Common myeloid progenitor, CD34-positive (primary cell): ENCODE measurements at regions not wholly inside any gene's neighbourhood (a gene's known extent, or its start where the extent isn't known, plus 50 kb on each side); places are given as distances from the start of the nearest gene placed in this dataset.

ENCODE experiments used
- CTCF ChIA-PET: fragments of 350-600 bp; sonication (Branson Sonifier 250); formaldehyde crosslinking; loops from one replicate; lab custom pipeline; 2021; ENCODE audit warnings: antibody characterized with exemption; lab: Charles Lee
- POLR2A ChIA-PET: fragments of 350-600 bp; sonication (Branson Sonifier 250); formaldehyde crosslinking; loops from one replicate; lab custom pipeline; 2021; ENCODE audit warnings: antibody characterized with exemption; lab: Charles Lee
- DNase-seq, 3 donors: peaks; one replicate each; pipeline versions ENCODE4 v3.0.0 to v3.0.0-alpha.2; 2013
- H3K27ac ChIP-seq, 2 experiments: 1 replicate in 1 of 2; 2 replicates in 1 of 2; pipeline ENCODE4 v1.7.0; 2013; ENCODE audit warnings: inconsistent platforms in 2 of 2, low read length in 2 of 2, mild to moderate bottlenecking in 2 of 2, low read depth in 1 of 2, moderate library complexity in 1 of 2; ENCODE audit not compliant: severe bottlenecking in 2 of 2, insufficient read depth in 1 of 2, poor library complexity in 1 of 2
- H3K27me3 ChIP-seq, 5 experiments: replicated peaks in 2 of 5; 1 replicate in 3 of 5; 2 replicates in 2 of 5; pipeline versions ENCODE4 v1.6.1 to v1.7.0; 2013; ENCODE audit warnings: low read length in 4 of 5, mild to moderate bottlenecking in 2 of 5, moderate library complexity in 2 of 5, inconsistent platforms in 1 of 5; ENCODE audit not compliant: insufficient read depth in 5 of 5, control insufficient read depth in 4 of 5
- H3K36me3 ChIP-seq, 4 experiments: 1 replicate in 2 of 4; 2 replicates in 2 of 4; pipeline versions ENCODE4 v1.6.1 to v1.7.0; 2013; ENCODE audit warnings: low read length in 3 of 4, control low read depth in 1 of 4, mild to moderate bottlenecking in 1 of 4; ENCODE audit not compliant: control insufficient read depth in 4 of 4, insufficient read depth in 4 of 4
- H3K4me1 ChIP-seq, 4 experiments: 1 replicate in 3 of 4; 2 replicates in 1 of 4; pipeline versions ENCODE4 v1.6.1 to v1.7.1; 2013; ENCODE audit warnings: low read length in 3 of 4, mild to moderate bottlenecking in 3 of 4, control low read depth in 1 of 4, inconsistent platforms in 1 of 4, moderate library complexity in 1 of 4; ENCODE audit not compliant: control insufficient read depth in 4 of 4, insufficient read depth in 4 of 4; ENCODE audit errors: control extremely low read depth in 1 of 4
- H3K4me3 ChIP-seq, 7 experiments: 1 replicate in 4 of 7; 2 replicates in 3 of 7; pipeline versions ENCODE4 v1.5.1 to v1.7.0; 2013; ENCODE audit warnings: mild to moderate bottlenecking in 7 of 7, low read length in 6 of 7, moderate library complexity in 6 of 7, inconsistent platforms in 2 of 7, low read depth in 2 of 7, control low read depth in 1 of 7; ENCODE audit not compliant: insufficient read depth in 4 of 7, control insufficient read depth in 1 of 7; ENCODE audit errors: extremely low read depth in 1 of 7
- H3K9me3 ChIP-seq, 5 experiments: 1 replicate in 4 of 5; 2 replicates in 1 of 5; pipeline versions ENCODE4 v1.6.1 to v1.7.1; 2013; ENCODE audit warnings: low read length in 4 of 5, mild to moderate bottlenecking in 2 of 5, inconsistent platforms in 1 of 5, low read depth in 1 of 5, moderate library complexity in 1 of 5; ENCODE audit not compliant: control insufficient read depth in 4 of 5, insufficient read depth in 2 of 5; ENCODE audit errors: control extremely low read depth in 1 of 5
- WGBS: methylation state at CpG from one replicate; pipeline ENCODE4 v1.1.5; 2013; ENCODE audit not compliant: insufficient coverage; 5-methylcytosine and 5-hydroxymethylcytosine counted together

DNA sequence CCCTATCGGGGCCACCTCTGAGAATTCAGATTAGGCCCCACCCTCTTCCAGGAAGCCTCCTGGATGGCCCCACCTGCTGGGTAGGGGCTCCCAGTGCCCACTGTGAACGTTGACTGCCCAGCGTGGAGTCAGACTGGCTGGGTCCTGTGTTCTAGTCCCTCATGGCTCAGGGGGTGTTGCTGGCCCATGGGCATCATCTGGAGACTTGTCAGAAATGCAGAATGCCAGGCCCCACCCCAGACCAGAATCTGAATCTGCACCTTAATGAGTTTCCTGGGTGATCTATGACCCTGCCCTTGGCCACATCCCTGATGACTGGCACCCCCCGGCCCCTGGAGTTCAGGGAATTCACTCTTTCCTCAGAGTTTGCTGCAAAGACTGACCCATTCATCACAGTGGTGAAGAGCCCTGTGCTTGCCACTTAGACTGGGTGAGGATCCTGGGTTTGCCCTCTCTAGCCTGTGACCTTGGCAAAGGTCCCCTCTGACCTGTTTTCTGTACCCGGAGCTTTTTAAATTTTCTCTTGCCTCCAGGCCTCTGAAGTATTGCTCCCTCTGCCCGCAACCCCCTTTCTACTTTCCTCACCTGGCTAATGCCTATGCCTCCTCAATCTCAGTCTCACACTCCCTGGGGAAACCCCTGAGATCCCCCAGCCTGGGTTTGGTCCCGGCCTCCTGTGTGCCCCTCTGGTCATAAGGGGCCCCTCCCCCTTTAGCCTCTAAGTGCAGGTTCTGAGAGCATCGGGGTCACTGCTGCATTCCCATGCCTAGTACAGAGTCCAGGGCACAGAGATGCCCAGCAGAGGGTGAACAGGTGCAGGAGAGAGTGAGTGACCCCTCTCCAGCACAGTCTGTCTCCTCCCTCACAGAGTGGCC, 184.2 kb downstream of the MATN1 start:
- H3K9me3 ChIP-seq: peaks cover 0 to 5% (median 0%) of the 10 kb centered on the region in 5 experiments
- no peaks in the 10 kb centered on the region for H3K4me1 ChIP-seq
- 76% methylated on average over 6 of the region's 8 CpGs for WGBS
- no peak overlapping the region for H3K27ac ChIP-seq
- no peak for DNase-seq
- no peaks in the 10 kb centered on the region for H3K27me3 ChIP-seq
- H3K36me3 ChIP-seq: no peaks in the 10 kb centered on the region
- POLR2A ChIA-PET: no interaction called here
- no peak overlapping the region for H3K4me3 ChIP-seq
- CTCF ChIA-PET: no interaction called here

DNA sequence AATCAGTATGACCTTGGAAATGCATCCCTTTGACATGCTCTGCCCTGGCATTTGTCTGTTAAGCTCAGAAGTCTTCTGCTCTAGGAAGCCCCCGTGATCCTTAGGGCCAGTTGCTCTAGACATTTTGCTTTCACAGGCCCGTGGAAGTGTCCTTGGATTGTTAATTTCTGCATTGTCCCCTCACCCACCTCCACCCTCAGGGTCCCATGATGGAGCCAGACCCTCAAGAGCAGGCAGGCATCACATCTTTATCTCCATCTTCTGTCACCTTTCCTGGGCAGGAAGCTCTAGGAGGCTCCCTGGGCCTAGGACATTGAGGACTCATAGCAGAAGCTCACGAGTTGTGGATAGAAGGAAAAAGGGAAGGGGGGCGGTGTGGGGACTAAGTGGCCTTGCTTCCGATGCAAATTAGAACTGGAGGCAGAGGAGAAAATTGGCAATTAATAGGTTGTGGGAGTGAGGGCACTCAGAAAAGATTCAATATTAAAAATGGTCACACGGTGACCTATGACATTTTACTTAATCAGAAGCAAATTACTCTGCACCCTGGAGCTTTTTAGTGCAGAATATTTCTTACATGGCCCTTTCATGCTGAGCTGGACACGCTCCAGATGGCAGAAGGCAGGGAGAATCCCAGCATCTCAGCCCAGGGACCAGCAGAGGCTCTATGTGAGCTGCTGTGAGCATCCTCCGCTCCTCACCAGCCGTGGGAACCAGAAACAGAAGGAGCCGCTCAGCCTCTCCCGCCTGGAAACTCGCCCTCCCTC, 185.0 kb downstream of the MATN1 start:
- Histone ChIP-seq H3K27me3 (no peaks in the 10 kb centered on the region), H3K36me3 (no peaks in the 10 kb centered on the region), H3K9me3 (peaks cover 0 to 5% (median 0%) of the 10 kb centered on the region in 5 experiments), H3K27ac (no peak overlapping the region), H3K4me1 (no peaks in the 10 kb centered on the region), H3K4me3 (no peak overlapping the region)
- 81% methylated on average over 12 of the region's 12 CpGs for WGBS
- no peak for DNase-seq
- POLR2A ChIA-PET: no interaction called here
- CTCF ChIA-PET: interaction anchor here (1.2 kb wide), 1 partner anchor 11 kb away, joined by 3 read pairs; no protein-coding TSS in a partner anchor

- no peaks in the 10 kb centered on the region for H3K27me3 ChIP-seq
- H3K27ac ChIP-seq: no peak overlapping the region
- ChIA-PET CTCF (interaction anchor here (1.2 kb wide), 1 partner anchor 10 kb away, joined by 3 read pairs; no protein-coding TSS in a partner anchor), POLR2A (no interaction called here)
- no peaks in the 10 kb centered on the region for H3K36me3 ChIP-seq
- 73% methylated on average over 3 of the region's 3 CpGs for WGBS
- H3K4me1 ChIP-seq: no peaks in the 10 kb centered on the region
- H3K4me3 ChIP-seq: no peak overlapping the region
- no peak for DNase-seq
- H3K9me3 ChIP-seq: peaks cover 0 to 6% (median 0%) of the 10 kb centered on the region in 5 experiments
These were observed 186.1 kb downstream of the MATN1 start for GRCh38 chr1:30537279-30537678.

- ChIA-PET POLR2A (no interaction called here), CTCF (no interaction called here)
- Histone ChIP-seq H3K4me1 (no peaks in the 10 kb centered on the region), H3K36me3 (no peaks in the 10 kb centered on the region), H3K27me3 (no peaks in the 10 kb centered on the region), H3K4me3 (no peak overlapping the region), H3K9me3 (peaks cover 0 to 5% (median 0%) of the 10 kb centered on the region in 5 experiments), H3K27ac (no peak overlapping the region)
- no peak for DNase-seq
- 86% methylated on average over 8 of the region's 9 CpGs for WGBS
These were observed 186.9 kb downstream of the MATN1 start for GRCh38 chr1:30536530-30536929.

DNA sequence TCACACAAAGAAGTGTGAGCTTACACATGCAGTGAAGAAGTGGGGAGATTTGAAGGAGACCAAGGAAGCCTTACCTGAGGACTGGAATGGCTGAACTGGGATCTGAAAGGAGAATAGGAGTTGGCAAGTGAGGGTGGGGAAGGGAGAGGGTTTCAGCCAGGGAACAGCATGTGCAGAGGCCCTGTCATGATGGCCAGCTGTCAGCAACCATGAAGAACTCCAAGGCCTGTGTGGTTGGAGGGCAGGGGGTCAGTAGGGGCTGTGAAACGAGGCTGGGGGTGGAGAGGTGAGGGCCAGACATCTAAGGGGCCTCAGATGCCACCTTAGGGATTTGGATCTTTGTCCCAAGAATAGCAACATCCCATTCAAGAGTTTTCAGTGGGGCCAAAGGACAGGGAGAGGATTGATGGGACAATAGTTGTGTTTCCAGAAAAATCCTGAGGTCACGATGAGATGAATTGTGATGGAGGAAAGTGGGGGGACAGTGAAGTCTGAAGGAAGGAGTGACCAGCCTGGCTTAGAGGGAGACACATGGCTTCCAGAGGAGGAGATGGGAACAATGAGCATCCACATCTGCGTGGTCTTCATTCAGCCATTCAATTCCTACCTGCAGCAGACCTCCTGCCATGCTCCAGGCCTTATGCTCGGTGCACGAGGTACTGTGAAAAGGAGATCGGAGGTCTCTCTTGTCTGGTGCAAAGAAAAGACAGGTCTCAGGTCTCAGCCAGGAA, 187.6 kb downstream of the MATN1 start:
- H3K36me3 ChIP-seq: no peaks in the 10 kb centered on the region
- no peak overlapping the region for H3K27ac ChIP-seq
- H3K4me3 ChIP-seq: no peak overlapping the region
- POLR2A ChIA-PET: no interaction called here
- 61% methylated on average over 6 of the region's 6 CpGs for WGBS
- H3K27me3 ChIP-seq: peaks cover 0 to under 1% (median 0%) of the 10 kb centered on the region in 5 experiments
- CTCF ChIA-PET: no interaction called here
- no peak for DNase-seq
- no peaks in the 10 kb centered on the region for H3K4me1 ChIP-seq
- H3K9me3 ChIP-seq: peaks cover 0 to 4% (median 0%) of the 10 kb centered on the region in 5 experiments

- H3K27me3 ChIP-seq: peaks cover 0 to 3% (median 2%) of the 10 kb centered on the region in 5 experiments
- H3K36me3 ChIP-seq: no peaks in the 10 kb centered on the region
- no peak for DNase-seq
- no peaks in the 10 kb centered on the region for H3K4me1 ChIP-seq
- H3K9me3 ChIP-seq: peaks cover 0 to 4% (median 0%) of the 10 kb centered on the region in 5 experiments
- H3K4me3 ChIP-seq: no peak overlapping the region
- no peak overlapping the region for H3K27ac ChIP-seq
- ChIA-PET CTCF (no interaction called here), POLR2A (no interaction called here)
- no CpG with 5 or more reads among the region's 3 CpGs for WGBS
These were observed 188.8 kb downstream of the MATN1 start for GRCh38 chr1:30534551-30534940.
